Tibial nerve (tissue), 3 donors: ENCODE measurements at regions not wholly inside any gene's neighbourhood (a gene's known extent, or its start where the extent isn't known, plus 50 kb on each side); places are given as distances from the start of the nearest gene placed in this dataset.

ENCODE experiments used
- CTCF ChIP-seq, 5 experiments: fragments of 200-600 bp in 3 of 5; fragments of 450-650 bp in 2 of 5; sonication (generic) in 3 of 5; IDR thresholded peaks; one replicate each; pipeline ENCODE4 v1.5.1; 2016 to 2019; ENCODE audit warnings: antibody characterized with exemption in 5 of 5, mild to moderate bottlenecking in 3 of 5, moderate library complexity in 2 of 5
- POLR2A ChIP-seq, 2 donors: fragments of 450-650 bp; IDR thresholded peaks; one replicate each; pipeline ENCODE4 v1.6.1; 2017; ENCODE audit warnings: antibody characterized with exemption in 2 of 2, mild to moderate bottlenecking in 2 of 2, moderate library complexity in 2 of 2

- TF ChIP-seq CTCF (IDR thresholded peaks at IDR 0.05) (no peak), POLR2A (IDR thresholded peaks at IDR 0.05) (no peak)
Measured at GRCh38 chr2:151002959-151003600, 258.6 kb downstream of the RBM43 start.
